Gastroesophageal sphincter (tissue), 3 donors: ENCODE measurements at regions not wholly inside any gene's neighbourhood (a gene's known extent, or its start where the extent isn't known, plus 50 kb on each side); places are given as distances from the start of the nearest gene placed in this dataset.

Experiments
- CTCF ChIP-seq, 4 experiments: fragments of 200-600 bp in 2 of 4; fragments of 450-650 bp in 2 of 4; sonication (generic) in 1 of 4; IDR thresholded peaks; one replicate each; pipeline ENCODE4 v1.5.1; 2017 to 2019; ENCODE audit warnings: antibody characterized with exemption in 4 of 4, mild to moderate bottlenecking in 2 of 4, moderate library complexity in 2 of 4
- EP300 ChIP-seq: sonication (generic); formaldehyde crosslinking; IDR thresholded peaks from one replicate; pipeline ENCODE4 v1.6.1; 2017; ENCODE audit warnings: antibody characterized with exemption, mild to moderate bottlenecking
- POLR2A ChIP-seq, 2 donors: fragments of 450-650 bp; IDR thresholded peaks; one replicate each; pipeline ENCODE4 v1.6.1; 2017; ENCODE audit warnings: antibody characterized with exemption in 2 of 2, mild to moderate bottlenecking in 2 of 2, moderate library complexity in 1 of 2
- POLR2AphosphoS5 ChIP-seq: sonication (generic); formaldehyde crosslinking; IDR thresholded peaks from one replicate; pipeline ENCODE4 v1.6.1; 2017; ENCODE audit warnings: antibody characterized with exemption

- TF ChIP-seq CTCF (IDR thresholded peaks at IDR 0.05), result no peak
- no peak for TF ChIP-seq POLR2AphosphoS5
- TF ChIP-seq EP300, result no peak
- no peak for TF ChIP-seq POLR2A (IDR thresholded peaks at IDR 0.05)
Observed at GRCh38 chr14:29235991-29236390, 469.4 kb downstream of the FOXG1 start.
